ENCODE measurements at regions not wholly inside any gene's neighbourhood (a gene's known extent, or its start where the extent isn't known, plus 50 kb on each side); places are given as distances from the start of the nearest gene placed in this dataset.

- Histone ChIP-seq H3K27ac (no peak overlapping the region), H3K4me1 (peaks cover 11% of the 10 kb centered on the region), H3K9me3 (no peaks in the 10 kb centered on the region), H3K27me3 (no peaks in the 10 kb centered on the region), H3K4me3 (no peak overlapping the region), H3K36me3 (no peaks in the 10 kb centered on the region)
- intact Hi-C loops (cut with DNase I) = no loop called here
- no peak for TF ChIP-seq POLR2AphosphoS5 (IDR thresholded peaks at IDR 0.05; ENCODE audit: insufficient read depth in 1 of 2, low read depth in 1 of 2)
- TF ChIP-seq CTCF (IDR thresholded peaks at IDR 0.05) = no peak
- no peak for TF ChIP-seq POLR2A (IDR thresholded peaks at IDR 0.05)
- DNase-seq (ENCODE audit: extremely low spot score in 2 of 2) = no peak
These were observed 165.0 kb upstream of the HMHB1 start for GRCh38 chr5:143646961-143647360.

DNA sequence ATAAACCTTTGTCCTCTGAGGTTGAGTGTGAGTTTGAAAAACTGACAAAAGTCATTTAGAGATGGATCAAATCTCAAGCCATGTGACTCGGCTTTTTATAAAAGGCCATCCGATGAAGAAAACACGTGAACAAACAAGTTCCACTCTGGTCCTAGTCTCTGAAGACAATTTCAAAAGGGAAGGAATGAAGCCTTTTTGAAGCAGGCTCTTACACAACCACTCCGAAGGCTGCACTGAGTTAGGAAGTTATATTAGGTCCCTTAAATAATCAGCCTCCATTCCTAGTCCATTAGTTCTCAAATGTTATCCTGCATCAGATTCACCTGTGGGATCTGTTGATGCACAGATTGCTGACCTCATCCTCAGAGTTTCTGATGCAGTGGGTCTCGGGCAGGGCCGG, 166.6 kb upstream of the HMHB1 start:
- no peak for TF ChIP-seq CTCF (IDR thresholded peaks at IDR 0.05)
- Histone ChIP-seq H3K27ac (no peak overlapping the region), H3K36me3 (no peaks in the 10 kb centered on the region), H3K4me3 (no peak overlapping the region), H3K4me1 (peaks cover 11% of the 10 kb centered on the region), H3K27me3 (no peaks in the 10 kb centered on the region), H3K9me3 (no peaks in the 10 kb centered on the region)
- intact Hi-C loops (cut with DNase I) = no loop called here
- DNase-seq (ENCODE audit: extremely low spot score in 2 of 2) = no peak

DNA sequence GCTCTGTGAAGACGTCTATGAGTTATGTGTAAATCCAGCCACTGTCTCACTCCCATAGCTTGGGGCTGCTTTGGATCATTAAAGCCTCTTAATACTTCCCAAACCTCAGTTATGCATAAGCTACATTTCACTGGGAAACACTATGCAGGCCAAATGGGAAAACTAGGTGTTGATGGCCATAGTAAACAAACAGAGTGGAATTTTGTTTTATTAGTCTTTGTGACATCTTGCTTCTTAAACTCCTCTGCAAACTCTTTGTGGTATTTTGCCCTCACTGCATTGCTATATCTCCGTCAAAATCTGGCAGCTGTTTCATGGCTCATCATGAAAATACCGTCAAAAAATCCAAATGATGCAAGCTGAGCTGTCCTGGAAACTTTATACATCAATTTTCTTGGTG, 167.2 kb upstream of the HMHB1 start:
- no peak overlapping the region for H3K27ac ChIP-seq
- H3K36me3 ChIP-seq = no peaks in the 10 kb centered on the region
- no peak overlapping the region for H3K4me3 ChIP-seq
- intact Hi-C loops (cut with DNase I) = no loop called here
- peaks cover 6% of the 10 kb centered on the region for H3K4me1 ChIP-seq
- H3K9me3 ChIP-seq = no peaks in the 10 kb centered on the region
- no peak for DNase-seq (ENCODE audit: extremely low spot score in 2 of 2)
- TF ChIP-seq POLR2A (IDR thresholded peaks at IDR 0.05) (no peak), CTCF (IDR thresholded peaks at IDR 0.05) (no peak), POLR2AphosphoS5 (IDR thresholded peaks at IDR 0.05; ENCODE audit: insufficient read depth in 1 of 2, low read depth in 1 of 2) (no peak)
- no peaks in the 10 kb centered on the region for H3K27me3 ChIP-seq

DNA sequence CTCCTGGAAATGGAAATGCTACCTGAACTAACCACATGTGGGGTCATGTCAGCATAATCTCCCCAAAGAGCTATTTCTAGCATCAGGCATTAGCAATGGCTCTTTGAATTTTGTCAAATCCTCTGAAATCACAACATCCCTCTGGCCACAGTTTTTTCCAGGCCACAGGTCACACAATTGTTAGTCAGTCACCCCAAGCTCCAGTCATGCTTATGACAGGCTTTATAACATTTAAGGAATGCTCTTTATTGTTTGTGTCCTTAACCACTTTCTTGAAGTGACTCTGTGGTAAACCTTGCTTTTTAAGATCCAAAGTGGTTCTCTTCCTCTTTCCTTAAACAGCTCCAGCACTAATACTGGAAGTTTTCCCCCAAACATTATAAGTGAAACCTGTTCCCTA, 169.2 kb upstream of the HMHB1 start:
- no peaks in the 10 kb centered on the region for H3K36me3 ChIP-seq
- TF ChIP-seq POLR2A (IDR thresholded peaks at IDR 0.05) (no peak), POLR2AphosphoS5 (IDR thresholded peaks at IDR 0.05; ENCODE audit: insufficient read depth in 1 of 2, low read depth in 1 of 2) (no peak), CTCF (IDR thresholded peaks at IDR 0.05) (no peak)
- H3K4me3 ChIP-seq = no peak overlapping the region
- no peaks in the 10 kb centered on the region for H3K27me3 ChIP-seq
- intact Hi-C loops (cut with DNase I) = no loop called here
- DNase-seq (ENCODE audit: extremely low spot score in 2 of 2) = no peak
- no peaks in the 10 kb centered on the region for H3K4me1 ChIP-seq
- no peaks in the 10 kb centered on the region for H3K9me3 ChIP-seq
- no peak overlapping the region for H3K27ac ChIP-seq

DNA sequence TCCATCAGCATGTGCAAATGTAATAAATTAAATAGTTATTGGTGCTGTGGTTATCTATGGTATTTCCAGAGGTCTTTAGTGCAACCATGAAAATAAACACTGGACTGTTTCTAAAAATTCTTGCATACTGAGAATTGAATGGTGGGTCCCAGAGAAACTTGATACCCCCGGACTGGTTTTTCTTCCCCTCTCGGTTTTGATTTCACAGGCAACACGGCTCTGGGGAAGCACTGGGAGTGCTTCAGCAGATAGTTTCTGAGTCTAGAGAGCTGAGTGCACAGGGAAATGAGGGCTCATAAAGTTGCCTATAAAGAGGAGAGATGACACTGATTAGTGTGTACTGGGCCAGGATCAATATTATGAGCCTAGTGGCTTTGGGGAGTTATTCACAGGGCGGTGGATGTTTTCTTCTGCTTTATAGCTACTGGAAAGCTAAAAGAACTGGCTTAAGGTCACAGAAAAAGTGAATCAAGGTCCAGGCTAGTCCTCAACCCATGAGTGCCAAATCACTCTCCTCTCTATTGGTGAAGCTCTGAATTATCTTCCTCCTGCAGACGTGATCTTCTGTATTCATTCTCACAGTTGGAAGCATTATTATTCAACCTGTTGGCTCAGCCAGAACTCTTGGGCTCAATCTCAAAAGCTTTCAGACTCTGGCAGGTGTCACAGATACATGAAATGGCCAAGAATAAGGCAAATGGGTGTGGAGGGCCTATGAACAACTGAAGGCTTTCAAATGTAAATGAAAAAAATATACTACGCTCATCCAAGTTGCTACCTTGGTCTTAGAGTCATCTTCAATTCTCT, 170.2 kb upstream of the HMHB1 start:
- intact Hi-C loops (cut with DNase I) = no loop called here
- Histone ChIP-seq H3K4me3 (no peak overlapping the region), H3K4me1 (no peaks in the 10 kb centered on the region), H3K9me3 (no peaks in the 10 kb centered on the region), H3K27ac (no peak overlapping the region), H3K36me3 (no peaks in the 10 kb centered on the region), H3K27me3 (no peaks in the 10 kb centered on the region)
- DNase-seq (ENCODE audit: extremely low spot score in 2 of 2) = no peak
- TF ChIP-seq CTCF (IDR thresholded peaks at IDR 0.05) = no peak
- no peak for TF ChIP-seq POLR2A (IDR thresholded peaks at IDR 0.05)
- no peak for TF ChIP-seq POLR2AphosphoS5 (IDR thresholded peaks at IDR 0.05; ENCODE audit: insufficient read depth in 1 of 2, low read depth in 1 of 2)
